Erythroblast (primary cell): ENCODE measurements at regions not wholly inside any gene's neighbourhood (a gene's known extent, or its start where the extent isn't known, plus 50 kb on each side); places are given as distances from the start of the nearest gene placed in this dataset.

Experiments
- GATA1 ChIP-seq: IDR thresholded peaks from 2 replicates; pipeline ENCODE4 v1.6.1; 2011; ENCODE audit warnings: low read depth, mild to moderate bottlenecking, control low read depth, low read length, moderate library complexity
- POLR2A ChIP-seq: IDR thresholded peaks from 2 replicates; pipeline ENCODE4 v1.6.1; 2011; ENCODE audit warnings: mild to moderate bottlenecking, low read length

GRCh38 chr12:124369055-124369826 lies 74.3 kb downstream of the RFLNA start:
- TF ChIP-seq POLR2A (no peak), GATA1 (no peak)
